ENCODE measurements at regions not wholly inside any gene's neighbourhood (a gene's known extent, or its start where the extent isn't known, plus 50 kb on each side); places are given as distances from the start of the nearest gene placed in this dataset.
A peak's percentile ranks its signal among the peaks of the same experiment; 100 is the strongest.
"Not testable (repeated sequence)": the region's sequence is repeated elsewhere in the genome, so short reads cannot be mapped to it uniquely, and the experiment has no call there.

GRCh38 chr7:1302936-1303335, 70.3 kb downstream of the UNCX start:
- no peak for TF ChIP-seq CTCF (IDR thresholded peaks at IDR 0.05)
- Mint-ChIP-seq H3K36me3 (ENCODE audit: low read depth) (no peaks in the 10 kb centered on the region), H3K27ac (no peak overlapping the region), H3K9me3 (peaks cover 11% of the 10 kb centered on the region), H3K4me3 (no peak overlapping the region), H3K4me1 (peaks cover 46% of the 10 kb centered on the region), H3K27me3 (ENCODE audit: low read depth, poor library complexity) (peaks cover 27% of the 10 kb centered on the region)
- no peak for DNase-seq

GRCh38 chr7:1304011-1304410, 71.3 kb downstream of the UNCX start:
- DNase-seq; H3K4me3 Mint-ChIP-seq; H3K36me3 Mint-ChIP-seq (ENCODE audit: low read depth): not testable (repeated sequence)
- peaks cover 38% of the 10 kb centered on the region for H3K4me1 Mint-ChIP-seq
- H3K27ac Mint-ChIP-seq: peak overlapping the region; percentile 40
- peaks cover 15% of the 10 kb centered on the region for H3K9me3 Mint-ChIP-seq
- H3K27me3 Mint-ChIP-seq (ENCODE audit: low read depth, poor library complexity): peaks cover 31% of the 10 kb centered on the region

- no peak overlapping the region for H3K27ac Mint-ChIP-seq
- DNase-seq: no peak
Observed at GRCh38 chr7:1305873-1306272, 73.2 kb downstream of the UNCX start.

GRCh38 chr7:1307828-1308227, 75.2 kb downstream of the UNCX start:
- Mint-ChIP-seq H3K36me3 (ENCODE audit: low read depth) (no peaks in the 10 kb centered on the region), H3K9me3 (peaks cover 15% of the 10 kb centered on the region), H3K27ac (no peak overlapping the region), H3K4me1 (peaks cover 21% of the 10 kb centered on the region), H3K27me3 (ENCODE audit: low read depth, poor library complexity) (peaks cover 30% of the 10 kb centered on the region), H3K4me3 (no peak overlapping the region)
- no peak for TF ChIP-seq CTCF (IDR thresholded peaks at IDR 0.05)
- DNase-seq: no peak

More at GRCh38 chr7:1305873-1306272, 73.2 kb downstream of the UNCX start:
- Mint-ChIP-seq H3K4me1 (peaks cover 27% of the 10 kb centered on the region), H3K27me3 (ENCODE audit: low read depth, poor library complexity) (peaks cover 31% of the 10 kb centered on the region), H3K4me3 (no peak overlapping the region), H3K36me3 (ENCODE audit: low read depth) (no peaks in the 10 kb centered on the region), H3K9me3 (peaks cover 15% of the 10 kb centered on the region)
- TF ChIP-seq CTCF (IDR thresholded peaks at IDR 0.05): no peak

GRCh38 chr7:1309290-1309689, 76.6 kb downstream of the UNCX start:
- no peak overlapping the region for H3K27ac Mint-ChIP-seq
- H3K27me3 Mint-ChIP-seq (ENCODE audit: low read depth, poor library complexity): peaks cover 23% of the 10 kb centered on the region
- TF ChIP-seq CTCF (IDR thresholded peaks at IDR 0.05): no peak
- H3K4me3 Mint-ChIP-seq: no peak overlapping the region
- peaks cover 15% of the 10 kb centered on the region for H3K9me3 Mint-ChIP-seq
- H3K36me3 Mint-ChIP-seq (ENCODE audit: low read depth): no peaks in the 10 kb centered on the region
- peaks cover 21% of the 10 kb centered on the region for H3K4me1 Mint-ChIP-seq
- DNase-seq: no peak

GRCh38 chr7:1309996-1310395, 77.3 kb downstream of the UNCX start:
- H3K36me3 Mint-ChIP-seq (ENCODE audit: low read depth): no peaks in the 10 kb centered on the region
- no peak overlapping the region for H3K27ac Mint-ChIP-seq
- TF ChIP-seq CTCF (IDR thresholded peaks at IDR 0.05): no peak
- no peak for DNase-seq
- H3K4me3 Mint-ChIP-seq: no peak overlapping the region
- peaks cover 20% of the 10 kb centered on the region for H3K27me3 Mint-ChIP-seq (ENCODE audit: low read depth, poor library complexity)
- peaks cover 22% of the 10 kb centered on the region for H3K4me1 Mint-ChIP-seq
- H3K9me3 Mint-ChIP-seq: peaks cover 15% of the 10 kb centered on the region

All from nephron progenitor cell (in vitro differentiated cells).